Body of pancreas (tissue), 4 donors: ENCODE measurements at regions not wholly inside any gene's neighbourhood (a gene's known extent, or its start where the extent isn't known, plus 50 kb on each side); places are given as distances from the start of the nearest gene placed in this dataset.

ENCODE experiments used
- POLR2A ChIP-seq, 3 donors: fragments of 450-650 bp; IDR thresholded peaks; one replicate each; pipeline ENCODE4 v1.6.1; 2016; ENCODE audit warnings: antibody characterized with exemption in 3 of 3, mild to moderate bottlenecking in 2 of 3
- TF ChIP-seq, protein P1 (sequence below), 7 experiments: fragments of 450-650 bp in 4 of 7; fragments of 200-600 bp in 3 of 7; sonication (generic) in 3 of 7; IDR thresholded peaks; one replicate each; pipeline ENCODE4 v1.5.1; 2016 to 2019; ENCODE audit warnings: antibody characterized with exemption in 7 of 7

DNA sequence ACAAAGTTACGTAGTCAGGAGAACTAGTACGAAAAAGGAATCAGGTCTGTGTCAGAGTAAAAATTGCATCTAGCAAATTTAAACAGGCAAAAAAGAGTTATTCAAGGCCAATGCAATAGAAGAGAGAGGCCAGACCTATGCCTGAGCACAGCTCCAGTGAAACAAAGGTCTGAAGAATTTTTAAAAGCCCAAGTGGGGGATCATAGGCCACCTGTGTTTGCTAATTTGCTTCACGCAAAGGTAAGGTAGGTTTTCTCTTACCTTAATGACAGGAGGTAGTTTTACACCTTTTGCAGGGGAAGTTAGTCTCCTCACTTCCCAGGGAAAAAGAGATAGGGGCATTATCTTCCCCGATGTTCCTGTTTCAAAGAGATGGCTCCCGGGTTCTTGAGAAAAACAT, 448.6 kb upstream of the TECRL start:
- no peak for TF ChIP-seq POLR2A (IDR thresholded peaks at IDR 0.05)
- TF ChIP-seq, protein P1, sequence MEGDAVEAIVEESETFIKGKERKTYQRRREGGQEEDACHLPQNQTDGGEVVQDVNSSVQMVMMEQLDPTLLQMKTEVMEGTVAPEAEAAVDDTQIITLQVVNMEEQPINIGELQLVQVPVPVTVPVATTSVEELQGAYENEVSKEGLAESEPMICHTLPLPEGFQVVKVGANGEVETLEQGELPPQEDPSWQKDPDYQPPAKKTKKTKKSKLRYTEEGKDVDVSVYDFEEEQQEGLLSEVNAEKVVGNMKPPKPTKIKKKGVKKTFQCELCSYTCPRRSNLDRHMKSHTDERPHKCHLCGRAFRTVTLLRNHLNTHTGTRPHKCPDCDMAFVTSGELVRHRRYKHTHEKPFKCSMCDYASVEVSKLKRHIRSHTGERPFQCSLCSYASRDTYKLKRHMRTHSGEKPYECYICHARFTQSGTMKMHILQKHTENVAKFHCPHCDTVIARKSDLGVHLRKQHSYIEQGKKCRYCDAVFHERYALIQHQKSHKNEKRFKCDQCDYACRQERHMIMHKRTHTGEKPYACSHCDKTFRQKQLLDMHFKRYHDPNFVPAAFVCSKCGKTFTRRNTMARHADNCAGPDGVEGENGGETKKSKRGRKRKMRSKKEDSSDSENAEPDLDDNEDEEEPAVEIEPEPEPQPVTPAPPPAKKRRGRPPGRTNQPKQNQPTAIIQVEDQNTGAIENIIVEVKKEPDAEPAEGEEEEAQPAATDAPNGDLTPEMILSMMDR (IDR thresholded peaks at IDR 0.05): no peak
